HUES48 (cell line): ENCODE measurements at regions not wholly inside any gene's neighbourhood (a gene's known extent, or its start where the extent isn't known, plus 50 kb on each side); places are given as distances from the start of the nearest gene placed in this dataset.
"Not testable (repeated sequence)": the region's sequence is repeated elsewhere in the genome, so short reads cannot be mapped to it uniquely, and the experiment has no call there.

Experiments
- H3K27ac ChIP-seq: one replicate; pipeline ENCODE4 v1.7.0; 2013; ENCODE audit warnings: low read depth, low read length, inconsistent platforms
- H3K27me3 ChIP-seq: 2 replicates; pipeline ENCODE4 v1.6.1; 2013; ENCODE audit warnings: mild to moderate bottlenecking, low read length; ENCODE audit not compliant: control insufficient read depth, insufficient read depth
- H3K36me3 ChIP-seq: 2 replicates; pipeline ENCODE4 v1.6.1; 2013; ENCODE audit warnings: low read length; ENCODE audit not compliant: control insufficient read depth, insufficient read depth
- H3K4me1 ChIP-seq: 2 replicates; pipeline ENCODE4 v1.6.1; 2013; ENCODE audit warnings: mild to moderate bottlenecking, low read length; ENCODE audit not compliant: control insufficient read depth, insufficient read depth
- H3K4me3 ChIP-seq: 2 replicates; pipeline ENCODE4 v1.5.1; 2013; ENCODE audit warnings: mild to moderate bottlenecking, low read depth, low read length
- H3K9ac ChIP-seq: 2 replicates; pipeline ENCODE4 v1.6.1; 2013; ENCODE audit warnings: mild to moderate bottlenecking, low read depth, low read length, moderate library complexity
- H3K9me3 ChIP-seq: 2 replicates; pipeline ENCODE4 v1.6.1; 2013; ENCODE audit warnings: low read length; ENCODE audit not compliant: control insufficient read depth, insufficient read depth

DNA sequence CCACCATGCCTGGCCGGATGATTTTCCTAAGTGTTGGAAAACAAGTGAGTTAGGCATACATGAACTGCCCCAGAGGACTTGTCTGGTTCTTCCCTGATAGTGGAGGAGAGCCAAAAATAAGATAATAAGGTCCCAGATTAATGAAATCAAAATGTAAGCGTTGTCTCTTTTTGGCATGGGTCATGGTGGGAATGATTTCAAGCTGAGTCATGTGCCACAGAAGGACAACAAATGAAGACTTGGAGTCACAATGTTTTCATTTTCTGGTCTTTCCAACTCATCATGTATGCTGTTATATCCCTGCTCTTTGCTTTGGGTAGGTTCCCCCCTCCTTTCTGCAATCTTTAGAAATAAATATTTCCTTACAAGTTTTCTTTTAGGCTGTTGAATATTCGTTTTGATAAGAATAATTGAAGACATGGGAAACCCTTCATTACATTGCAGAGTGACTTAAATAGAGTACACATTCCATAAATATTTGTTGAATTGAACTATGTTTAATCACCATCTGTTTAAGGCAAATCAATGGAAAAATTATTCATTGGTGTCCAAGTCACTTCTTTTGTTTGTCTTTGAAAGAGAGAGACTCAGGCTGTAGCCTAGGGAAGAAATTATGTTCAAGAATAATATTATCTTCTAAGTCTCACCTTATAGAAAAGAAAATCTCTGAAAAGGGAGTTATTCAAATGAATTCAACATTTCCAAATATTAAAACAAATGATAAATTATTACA, 196.3 kb downstream of the CSNK1G3 start:
- no peaks in the 10 kb centered on the region for H3K9me3 ChIP-seq
- no peak overlapping the region for H3K4me3 ChIP-seq
- H3K27ac ChIP-seq, result no peak overlapping the region
- H3K9ac ChIP-seq, result no peak overlapping the region
- H3K4me1 ChIP-seq, result no peaks in the 10 kb centered on the region
- H3K36me3 ChIP-seq, result no peaks in the 10 kb centered on the region
- H3K27me3 ChIP-seq, result no peaks in the 10 kb centered on the region

DNA sequence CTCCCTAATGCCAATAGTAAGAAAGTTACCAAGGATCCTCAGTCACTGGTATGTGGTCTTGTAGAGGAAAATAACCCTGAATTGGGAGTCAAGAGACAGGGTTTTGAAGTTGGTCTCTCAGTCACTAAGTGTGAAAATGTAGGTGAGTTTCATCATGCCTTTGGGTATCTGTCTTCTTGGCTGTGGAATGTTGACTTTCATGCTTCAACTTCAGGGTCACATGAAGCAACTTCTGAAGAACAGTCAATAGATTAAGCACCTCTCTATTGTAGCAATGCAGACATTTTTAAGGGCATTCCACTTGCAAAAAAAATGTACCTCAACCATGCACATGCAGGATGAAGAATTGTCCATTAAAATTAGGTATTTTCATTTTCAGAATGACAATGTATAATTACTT, 194.6 kb downstream of the CSNK1G3 start:
- Histone ChIP-seq H3K27me3 (no peaks in the 10 kb centered on the region), H3K9me3 (no peaks in the 10 kb centered on the region), H3K4me1 (no peaks in the 10 kb centered on the region), H3K4me3 (no peak overlapping the region), H3K27ac (no peak overlapping the region), H3K36me3 (no peaks in the 10 kb centered on the region), H3K9ac (no peak overlapping the region)

GRCh38 chr5:123705741-123706140, 193.8 kb downstream of the CSNK1G3 start:
- H3K4me1 ChIP-seq, result no peaks in the 10 kb centered on the region
- no peak overlapping the region for H3K4me3 ChIP-seq
- no peaks in the 10 kb centered on the region for H3K9me3 ChIP-seq
- no peak overlapping the region for H3K27ac ChIP-seq
- no peak overlapping the region for H3K9ac ChIP-seq
- H3K36me3 ChIP-seq, result no peaks in the 10 kb centered on the region
- no peaks in the 10 kb centered on the region for H3K27me3 ChIP-seq

GRCh38 chr5:123701511-123702200, 189.7 kb downstream of the CSNK1G3 start:
- Histone ChIP-seq H3K4me1 (no peaks in the 10 kb centered on the region), H3K36me3 (no peaks in the 10 kb centered on the region), H3K27ac (no peak overlapping the region), H3K9me3 (no peaks in the 10 kb centered on the region), H3K4me3 (no peak overlapping the region), H3K27me3 (no peaks in the 10 kb centered on the region), H3K9ac (no peak overlapping the region)

- H3K9ac ChIP-seq, result no peak overlapping the region
- no peaks in the 10 kb centered on the region for H3K36me3 ChIP-seq
- H3K27ac ChIP-seq, result no peak overlapping the region
- no peaks in the 10 kb centered on the region for H3K27me3 ChIP-seq
- no peaks in the 10 kb centered on the region for H3K9me3 ChIP-seq
- H3K4me1 ChIP-seq, result no peaks in the 10 kb centered on the region
- H3K4me3 ChIP-seq, result no peak overlapping the region
Observed at GRCh38 chr5:123700624-123701287, 188.8 kb downstream of the CSNK1G3 start.

DNA sequence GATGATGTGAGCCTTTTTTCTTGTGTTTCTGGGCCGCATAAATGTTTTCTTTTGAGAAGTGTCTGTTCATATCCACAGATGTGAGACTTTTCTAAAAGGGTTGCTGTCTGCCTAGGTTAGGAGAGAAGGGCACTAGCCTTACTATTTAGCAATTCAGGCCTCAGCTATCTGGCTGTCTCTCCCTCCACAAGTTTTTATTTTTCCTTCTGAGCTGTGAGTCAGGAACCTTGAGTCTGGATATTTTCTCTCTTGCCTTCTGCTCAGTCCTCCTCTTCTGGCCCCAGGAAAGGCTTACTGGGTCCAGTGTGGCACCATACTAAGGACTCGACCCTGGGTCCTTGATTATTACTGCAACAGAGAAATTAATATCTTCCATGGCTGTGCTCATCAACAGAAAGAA, 187.6 kb downstream of the CSNK1G3 start:
- Histone ChIP-seq H3K36me3 (no peaks in the 10 kb centered on the region), H3K27me3 (no peaks in the 10 kb centered on the region), H3K9me3 (no peaks in the 10 kb centered on the region), H3K4me1 (no peaks in the 10 kb centered on the region), H3K4me3 (no peak overlapping the region), H3K27ac (no peak overlapping the region), H3K9ac (no peak overlapping the region)

- not testable (repeated sequence) for H3K9ac ChIP-seq, H3K27me3 ChIP-seq, H3K36me3 ChIP-seq, H3K9me3 ChIP-seq, H3K4me1 ChIP-seq, H3K4me3 ChIP-seq, H3K27ac ChIP-seq
Observed at GRCh38 chr5:123698937-123699336, 187.0 kb downstream of the CSNK1G3 start.

GRCh38 chr5:123696921-123697341, 185.0 kb downstream of the CSNK1G3 start:
- Histone ChIP-seq H3K27ac (no peak overlapping the region), H3K36me3 (no peaks in the 10 kb centered on the region), H3K27me3 (no peaks in the 10 kb centered on the region), H3K4me1 (no peaks in the 10 kb centered on the region), H3K9me3 (no peaks in the 10 kb centered on the region), H3K9ac (no peak overlapping the region), H3K4me3 (no peak overlapping the region)

DNA sequence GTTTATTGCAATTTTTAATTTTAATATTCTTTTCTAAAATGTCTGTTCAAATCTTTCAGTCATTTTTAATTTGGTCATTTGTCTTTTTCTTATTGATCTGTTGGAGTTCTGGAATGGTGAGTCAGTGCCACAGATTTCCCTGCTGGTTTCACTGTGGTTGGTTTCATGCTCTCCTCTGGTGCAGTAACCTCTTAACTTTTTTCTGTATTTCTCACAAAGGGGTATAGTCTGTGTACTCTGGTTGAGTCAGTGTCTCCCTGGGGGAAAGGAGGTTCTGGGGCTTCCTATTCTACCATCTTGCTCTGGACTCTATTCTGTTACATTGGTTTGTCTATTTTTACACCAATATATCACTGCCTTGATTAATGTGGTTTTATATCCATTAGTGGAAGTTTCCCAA, 178.8 kb downstream of the CSNK1G3 start:
- H3K27ac ChIP-seq, result no peak overlapping the region
- H3K4me3 ChIP-seq, result no peak overlapping the region
- H3K9me3 ChIP-seq, result no peaks in the 10 kb centered on the region
- no peaks in the 10 kb centered on the region for H3K36me3 ChIP-seq
- no peak overlapping the region for H3K9ac ChIP-seq
- no peaks in the 10 kb centered on the region for H3K4me1 ChIP-seq
- H3K27me3 ChIP-seq, result no peaks in the 10 kb centered on the region

- H3K27me3 ChIP-seq, result no peaks in the 10 kb centered on the region
Observed at GRCh38 chr5:123681061-123681460, 169.1 kb downstream of the CSNK1G3 start.

GRCh38 chr5:123673107-123673506, 161.1 kb downstream of the CSNK1G3 start:
- Histone ChIP-seq H3K4me1 (peaks cover 24% of the 10 kb centered on the region), H3K27ac (peak overlapping the region; percentile 14), H3K36me3 (no peaks in the 10 kb centered on the region), H3K9ac (no peak overlapping the region), H3K27me3 (no peaks in the 10 kb centered on the region), H3K9me3 (no peaks in the 10 kb centered on the region), H3K4me3 (no peak overlapping the region)

More at GRCh38 chr5:123681061-123681460, 169.1 kb downstream of the CSNK1G3 start:
- Histone ChIP-seq H3K9me3 (peaks cover 30% of the 10 kb centered on the region), H3K36me3 (no peaks in the 10 kb centered on the region), H3K27ac (no peak overlapping the region), H3K4me1 (no peaks in the 10 kb centered on the region), H3K9ac (no peak overlapping the region), H3K4me3 (no peak overlapping the region; the same call in 1 of the 2 replicates)
